ENCODE measurements at regions not wholly inside any gene's neighbourhood (a gene's known extent, or its start where the extent isn't known, plus 50 kb on each side); places are given as distances from the start of the nearest gene placed in this dataset.

GRCh38 chr10:44006771-44007170 is 358.1 kb upstream of the ZNF32 start:
- Histone ChIP-seq H3K27ac (ENCODE audit: low read depth in 2 of 2, low read length in 1 of 2) (no peak overlapping the region), H3K9me3 (no peaks in the 10 kb centered on the region), H3K4me2 (no peak overlapping the region), H2AFZ (ENCODE audit: low read depth) (no peak overlapping the region), H3K9ac (no peak overlapping the region), H4K20me1 (ENCODE audit: insufficient read depth) (no peaks in the 10 kb centered on the region), H3K27me3 (ENCODE audit: insufficient read depth) (no peaks in the 10 kb centered on the region), H3F3A (replicated peaks; ENCODE audit: insufficient read depth) (no peaks in the 10 kb centered on the region), H3K4me1 (ENCODE audit: control insufficient read depth in 1 of 2, insufficient read depth in 2 of 2, low read depth in 1 of 2, low read length in 1 of 2) (peaks cover 0 to 14% of the 10 kb centered on the region in 2 experiments; a peak in 2 of 4 replicates), H3K4me3 (ENCODE audit: low read depth in 2 of 2, low read length in 1 of 2) (no peak overlapping the region), H3K79me2 (ENCODE audit: insufficient read depth) (no peaks in the 10 kb centered on the region), H3K36me3 (replicated peaks in 1 of 2; ENCODE audit: control insufficient read depth in 1 of 2, insufficient read depth in 2 of 2, low read length in 1 of 2) (no peaks in the 10 kb centered on the region), H3K9me2 (no peaks in the 10 kb centered on the region)
- CTCF ChIA-PET: no interaction called here
- no peak for DNase-seq
- TF ChIP-seq GATA2 (CRISPR knock-in tag; IDR thresholded peaks at IDR 0.05) (no peak), NRF1 (IDR thresholded peaks at IDR 0.05; ENCODE audit: low read depth, low read length) (no peak), FOXM1 (IDR thresholded peaks at IDR 0.05; ENCODE audit: low read depth) (no peak), SIN3A (IDR thresholded peaks at IDR 0.05; ENCODE audit: borderline replicate concordance, low read depth, low read length) (no peak), USF2 (IDR thresholded peaks at IDR 0.05; ENCODE audit: borderline replicate concordance, low read depth, low read length) (no peak), RAD21 (IDR thresholded peaks at IDR 0.05; ENCODE audit: low read length) (no peak), TAF1 (IDR thresholded peaks at IDR 0.05; ENCODE audit: borderline replicate concordance, low read depth, low read length) (no peak), RFX5 (IDR thresholded peaks at IDR 0.05; ENCODE audit: low read length) (no peak)
- TF ChIP-seq, protein P1, sequence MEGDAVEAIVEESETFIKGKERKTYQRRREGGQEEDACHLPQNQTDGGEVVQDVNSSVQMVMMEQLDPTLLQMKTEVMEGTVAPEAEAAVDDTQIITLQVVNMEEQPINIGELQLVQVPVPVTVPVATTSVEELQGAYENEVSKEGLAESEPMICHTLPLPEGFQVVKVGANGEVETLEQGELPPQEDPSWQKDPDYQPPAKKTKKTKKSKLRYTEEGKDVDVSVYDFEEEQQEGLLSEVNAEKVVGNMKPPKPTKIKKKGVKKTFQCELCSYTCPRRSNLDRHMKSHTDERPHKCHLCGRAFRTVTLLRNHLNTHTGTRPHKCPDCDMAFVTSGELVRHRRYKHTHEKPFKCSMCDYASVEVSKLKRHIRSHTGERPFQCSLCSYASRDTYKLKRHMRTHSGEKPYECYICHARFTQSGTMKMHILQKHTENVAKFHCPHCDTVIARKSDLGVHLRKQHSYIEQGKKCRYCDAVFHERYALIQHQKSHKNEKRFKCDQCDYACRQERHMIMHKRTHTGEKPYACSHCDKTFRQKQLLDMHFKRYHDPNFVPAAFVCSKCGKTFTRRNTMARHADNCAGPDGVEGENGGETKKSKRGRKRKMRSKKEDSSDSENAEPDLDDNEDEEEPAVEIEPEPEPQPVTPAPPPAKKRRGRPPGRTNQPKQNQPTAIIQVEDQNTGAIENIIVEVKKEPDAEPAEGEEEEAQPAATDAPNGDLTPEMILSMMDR (IDR thresholded peaks at IDR 0.05): no peak
- WGBS (ENCODE audit: low lambda C conversion rate): 68% methylated on average over 1 of the region's 1 CpG
- POLR2A ChIA-PET: no interaction called here

- Histone ChIP-seq H3K27me3 (ENCODE audit: insufficient read depth) (no peaks in the 10 kb centered on the region), H3K4me3 (ENCODE audit: low read depth in 2 of 2, low read length in 1 of 2) (no peak overlapping the region), H3K9me2 (no peaks in the 10 kb centered on the region), H3K27ac (ENCODE audit: low read depth in 2 of 2, low read length in 1 of 2) (no peak overlapping the region), H3K79me2 (ENCODE audit: insufficient read depth) (no peaks in the 10 kb centered on the region), H3F3A (replicated peaks; ENCODE audit: insufficient read depth) (no peaks in the 10 kb centered on the region), H3K9ac (no peak overlapping the region), H2AFZ (ENCODE audit: low read depth) (no peak overlapping the region), H3K4me1 (ENCODE audit: control insufficient read depth in 1 of 2, insufficient read depth in 2 of 2, low read depth in 1 of 2, low read length in 1 of 2) (peaks cover 0 to 6% of the 10 kb centered on the region in 2 experiments; a peak in 1 of 4 replicates), H4K20me1 (ENCODE audit: insufficient read depth) (no peaks in the 10 kb centered on the region), H3K36me3 (replicated peaks in 1 of 2; ENCODE audit: control insufficient read depth in 1 of 2, insufficient read depth in 2 of 2, low read length in 1 of 2) (no peaks in the 10 kb centered on the region), H3K9me3 (no peaks in the 10 kb centered on the region), H3K4me2 (no peak overlapping the region)
- CTCF ChIA-PET: no interaction called here
- TF ChIP-seq MXI1 (IDR thresholded peaks at IDR 0.05; ENCODE audit: low read depth, low read length): no peak
- TF ChIP-seq POLR2AphosphoS5 (IDR thresholded peaks at IDR 0.05; ENCODE audit: low read depth, low read length): no peak
- no peak for TF ChIP-seq RFX5 (IDR thresholded peaks at IDR 0.05; ENCODE audit: low read length)
- no peak for TF ChIP-seq NRF1 (IDR thresholded peaks at IDR 0.05; ENCODE audit: low read depth, low read length)
- no peak for TF ChIP-seq EP300 (IDR thresholded peaks at IDR 0.05; ENCODE audit: borderline replicate concordance in 1 of 2, low read depth in 1 of 2, low read length in 1 of 2)
- no peak for TF ChIP-seq MEF2A (IDR thresholded peaks at IDR 0.05; ENCODE audit: borderline replicate concordance, low read depth)
- TF ChIP-seq EZH2phosphoT487 (IDR thresholded peaks at IDR 0.05; ENCODE audit: borderline replicate concordance, low read depth): no peak
- TF ChIP-seq USF1 (IDR thresholded peaks at IDR 0.05; ENCODE audit: borderline replicate concordance, low read depth): no peak
- TF ChIP-seq, protein P2, sequence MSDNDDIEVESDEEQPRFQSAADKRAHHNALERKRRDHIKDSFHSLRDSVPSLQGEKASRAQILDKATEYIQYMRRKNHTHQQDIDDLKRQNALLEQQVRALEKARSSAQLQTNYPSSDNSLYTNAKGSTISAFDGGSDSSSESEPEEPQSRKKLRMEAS (IDR thresholded peaks at IDR 0.05; ENCODE audit: low read depth): no peak
- no peak for TF ChIP-seq IRF3 (IDR thresholded peaks at IDR 0.05; ENCODE audit: low read depth, low read length)
- no peak for TF ChIP-seq TCF12 (IDR thresholded peaks at IDR 0.05)
- TF ChIP-seq SMC3 (IDR thresholded peaks at IDR 0.05; ENCODE audit: low read depth, low read length): no peak
- TF ChIP-seq NFIC (IDR thresholded peaks at IDR 0.05; ENCODE audit: borderline replicate concordance): no peak
- TF ChIP-seq JUND (IDR thresholded peaks at IDR 0.05): no peak
- no peak for TF ChIP-seq RCOR1 (IDR thresholded peaks at IDR 0.05; ENCODE audit: low read length)
- TF ChIP-seq PBX3 (IDR thresholded peaks at IDR 0.05): no peak
- TF ChIP-seq TEAD4 (IDR thresholded peaks at IDR 0.05; ENCODE audit: borderline replicate concordance, insufficient read depth): no peak
- 65% methylated on average over 12 of the region's 12 CpGs for WGBS (ENCODE audit: low lambda C conversion rate)
- DNase-seq: no peak
- POLR2A ChIA-PET: no interaction called here
Measured at GRCh38 chr10:44005788-44006099, 357.1 kb upstream of the ZNF32 start.
